GM18907 (cell line): ENCODE measurements at regions not wholly inside any gene's neighbourhood (a gene's known extent, or its start where the extent isn't known, plus 50 kb on each side); places are given as distances from the start of the nearest gene placed in this dataset.
A peak's percentile ranks its signal among the peaks of the same experiment; 100 is the strongest.

Experiments used
- ATAC-seq: cut with Tn5 transposase; IDR thresholded peaks from one replicate; pipeline ENCODE4 v1.9.1; 2021; ENCODE audit warnings: mild to moderate bottlenecking, moderate library complexity; ENCODE audit not compliant: unreplicated experiment

DNA sequence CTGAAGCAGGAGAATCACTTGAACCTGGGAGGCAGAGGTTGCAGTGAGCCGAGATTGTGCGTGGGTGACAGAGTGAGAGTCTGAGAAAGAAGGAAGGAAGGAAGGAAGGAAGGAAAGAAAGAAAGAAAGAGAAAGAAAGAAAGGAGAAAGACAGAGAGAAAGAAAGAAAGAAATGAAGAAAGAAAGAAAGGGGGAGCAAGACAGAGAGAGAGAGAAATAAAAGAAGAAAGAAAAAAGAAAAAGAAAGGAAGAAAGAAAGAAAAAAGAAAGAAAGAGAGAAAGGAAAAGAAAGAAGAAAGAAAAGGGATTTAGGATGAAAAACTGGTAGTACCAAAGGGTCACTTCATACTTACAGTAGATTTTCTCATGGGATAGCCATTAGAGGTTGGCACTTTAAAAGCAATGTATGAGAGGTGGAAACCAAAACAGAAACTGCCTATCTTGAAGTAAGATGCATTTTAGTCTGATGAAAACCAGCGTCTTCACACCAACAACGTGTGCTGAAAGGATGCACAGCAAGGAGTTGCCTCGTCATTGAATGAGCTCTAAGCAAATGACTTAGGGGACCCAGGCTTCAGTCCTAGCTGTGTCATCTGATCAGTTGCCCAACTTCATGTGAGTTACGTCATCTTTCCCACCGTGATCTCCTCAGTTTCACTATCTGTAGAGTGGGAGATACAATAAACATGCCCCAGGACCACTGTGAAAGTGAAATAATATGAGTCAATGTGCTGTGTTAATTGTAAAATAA, 133.9 kb upstream of the NEDD9 start:
- ATAC-seq, result peak; percentile 69

DNA sequence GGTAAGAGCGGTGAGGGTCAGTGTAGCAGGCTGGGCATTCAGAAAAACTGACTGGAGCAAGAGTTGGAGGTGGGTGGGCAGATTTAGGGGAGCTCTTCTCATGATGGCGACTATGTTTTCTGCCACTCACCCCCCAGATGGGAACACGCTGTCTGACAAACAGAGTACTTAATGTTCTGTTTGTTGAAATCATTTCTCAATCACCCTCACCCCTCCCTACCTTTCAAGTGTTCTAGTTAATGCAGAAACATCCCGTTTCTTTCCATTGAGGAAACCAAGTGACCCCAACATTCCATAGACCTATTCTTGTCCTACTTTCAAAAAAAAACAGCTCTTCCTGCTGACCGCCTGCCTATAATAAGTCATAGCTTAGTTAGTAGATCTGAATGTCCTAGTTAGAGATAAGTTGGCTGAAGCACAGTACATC, 132.5 kb upstream of the NEDD9 start:
- ATAC-seq, result no peak

DNA sequence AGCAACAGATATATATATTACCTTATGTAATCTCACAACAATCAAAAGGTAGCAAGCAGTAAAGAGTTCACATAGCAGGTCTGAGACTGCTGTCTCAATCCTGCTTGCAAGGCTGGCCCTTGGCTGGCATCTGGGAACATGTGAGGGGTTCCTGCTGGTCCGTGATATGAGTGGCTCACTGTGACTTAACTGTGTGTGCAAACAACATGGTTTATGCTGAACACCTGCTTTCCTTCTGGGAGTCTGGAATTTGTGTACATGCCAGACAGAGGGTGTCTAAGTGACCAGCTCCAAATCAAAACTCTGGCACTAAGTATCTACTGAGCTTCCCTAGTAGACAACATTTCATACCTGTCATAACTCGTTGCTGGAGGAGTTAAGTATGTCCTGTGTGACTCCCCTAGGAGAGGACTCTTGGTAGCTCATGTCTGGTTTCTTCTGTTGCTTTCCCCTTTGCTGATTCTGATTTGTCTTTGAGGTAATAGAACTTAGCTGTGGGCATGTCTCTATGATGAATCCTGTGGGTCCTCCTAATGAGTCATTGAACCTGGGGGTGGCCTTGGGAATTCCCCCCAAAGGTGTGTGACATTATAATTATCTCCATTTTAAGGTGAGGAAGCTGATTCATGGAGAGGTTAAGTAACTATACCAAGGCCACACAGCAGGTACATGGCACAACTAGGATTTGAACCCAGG, 131.6 kb upstream of the NEDD9 start:
- no peak for ATAC-seq

DNA sequence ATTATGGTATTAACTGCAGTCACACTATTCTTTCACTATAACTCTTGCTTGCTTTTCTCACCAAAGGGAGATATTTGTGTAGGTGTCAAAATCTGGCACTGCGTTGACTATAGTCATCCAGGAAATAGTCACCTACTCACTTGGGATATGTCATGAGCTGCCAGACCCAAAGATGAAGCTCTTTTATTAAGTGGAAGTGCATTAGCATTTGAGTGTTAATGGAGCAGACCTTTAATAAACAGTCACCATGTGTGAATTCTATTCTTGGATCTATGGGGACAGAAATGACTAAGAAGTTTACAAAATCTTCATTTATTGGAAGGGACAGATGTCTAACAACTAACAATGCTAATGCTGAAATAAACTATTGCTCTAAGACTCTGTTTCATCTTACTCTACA, 130.1 kb upstream of the NEDD9 start:
- ATAC-seq, result no peak

DNA sequence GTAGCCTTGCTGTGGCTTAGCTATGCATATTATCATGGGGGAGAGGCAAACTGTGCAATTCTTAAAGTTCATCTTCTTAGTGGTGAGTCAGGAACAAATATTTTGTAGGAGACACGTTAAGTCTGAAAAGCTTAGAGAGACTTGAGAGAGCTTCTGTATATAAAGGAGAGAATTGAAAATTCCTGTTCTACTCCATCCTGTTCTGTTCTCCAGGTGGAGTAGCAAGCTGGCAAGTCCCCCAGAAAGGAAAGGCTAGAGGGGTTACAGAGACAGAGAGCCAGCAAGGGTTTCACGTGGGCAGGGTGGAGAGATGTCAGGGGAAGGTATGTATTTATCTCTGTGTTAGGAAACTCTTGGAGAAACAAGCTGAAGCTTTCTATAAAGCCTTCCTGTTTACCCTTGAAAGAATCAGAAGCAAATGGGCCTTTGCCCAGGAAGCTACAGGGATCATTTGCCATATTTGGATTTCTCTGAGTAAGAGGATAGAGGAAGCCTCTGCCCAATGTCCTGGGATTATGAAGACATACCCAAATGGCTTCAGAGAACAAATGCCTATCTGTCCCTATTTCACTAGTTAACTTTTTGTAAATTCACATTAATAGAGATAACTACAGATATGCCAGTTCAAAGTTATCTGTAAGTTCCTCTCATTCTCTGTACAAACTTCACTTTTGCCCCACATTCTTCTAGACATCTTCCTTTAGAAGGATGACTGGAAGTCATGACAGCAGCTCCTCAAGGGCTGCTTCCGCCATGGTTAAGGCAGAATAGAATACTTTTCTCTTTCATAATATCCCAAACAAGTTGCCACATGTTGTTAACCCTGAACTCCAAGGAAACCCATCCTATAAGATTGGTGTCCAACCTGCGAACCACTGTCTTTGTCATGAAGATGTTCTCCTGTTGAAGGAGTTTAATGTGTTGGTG, 126.7 kb upstream of the NEDD9 start:
- ATAC-seq, result no peak

DNA sequence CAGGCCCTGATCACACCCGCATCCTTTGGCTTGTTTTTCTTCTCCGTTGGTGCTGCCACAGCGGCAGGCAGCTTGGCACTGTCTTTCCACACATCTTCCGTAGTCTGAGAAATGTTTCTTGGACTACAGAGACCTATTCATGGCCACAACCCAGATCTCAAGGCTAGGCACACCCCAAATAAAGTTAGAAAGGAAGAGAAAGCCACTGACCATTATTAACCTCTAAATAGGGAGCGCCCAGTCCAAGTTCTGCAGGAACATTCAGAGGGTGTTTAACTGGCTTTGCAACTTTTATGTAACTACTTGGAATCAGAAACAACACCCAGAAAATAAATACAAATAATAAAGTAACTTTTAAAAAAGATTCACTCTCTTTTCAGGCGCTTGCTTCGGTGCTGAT, 124.8 kb upstream of the NEDD9 start:
- ATAC-seq, result no peak

DNA sequence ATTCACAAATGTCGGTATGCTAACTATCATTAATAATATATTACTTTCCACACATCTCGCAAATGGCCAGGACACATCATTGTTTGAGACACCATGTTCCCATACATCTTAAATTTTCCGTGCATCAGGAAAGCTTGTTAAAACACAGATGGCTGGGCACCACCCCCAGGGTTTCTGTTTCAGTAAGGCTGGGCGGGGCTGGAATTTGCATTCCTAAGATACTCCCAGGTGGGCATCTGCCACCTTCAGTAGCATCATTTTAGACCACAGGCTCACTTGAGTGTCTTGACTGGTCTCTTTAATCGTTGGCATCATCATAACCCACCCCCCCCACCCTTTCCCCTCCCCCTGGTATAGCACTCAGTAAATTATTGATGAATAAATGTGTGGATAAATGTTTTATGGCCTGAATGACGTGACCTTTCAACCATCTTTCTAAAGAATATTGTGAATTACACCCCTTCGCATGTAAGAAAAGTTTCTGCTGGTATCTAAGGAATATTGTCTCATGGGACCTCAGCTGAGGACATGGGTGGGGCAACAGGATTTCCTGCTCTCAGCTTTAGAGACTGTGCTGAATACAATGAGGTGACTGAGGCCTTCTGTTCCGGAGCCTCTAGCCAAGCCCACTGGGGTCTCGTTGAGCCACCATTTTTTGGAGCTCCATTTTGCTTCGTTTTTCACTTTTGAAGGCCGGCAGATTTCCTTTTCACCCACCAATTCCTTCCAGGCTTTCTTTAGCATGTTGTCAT, 124.1 kb upstream of the NEDD9 start:
- no peak for ATAC-seq

DNA sequence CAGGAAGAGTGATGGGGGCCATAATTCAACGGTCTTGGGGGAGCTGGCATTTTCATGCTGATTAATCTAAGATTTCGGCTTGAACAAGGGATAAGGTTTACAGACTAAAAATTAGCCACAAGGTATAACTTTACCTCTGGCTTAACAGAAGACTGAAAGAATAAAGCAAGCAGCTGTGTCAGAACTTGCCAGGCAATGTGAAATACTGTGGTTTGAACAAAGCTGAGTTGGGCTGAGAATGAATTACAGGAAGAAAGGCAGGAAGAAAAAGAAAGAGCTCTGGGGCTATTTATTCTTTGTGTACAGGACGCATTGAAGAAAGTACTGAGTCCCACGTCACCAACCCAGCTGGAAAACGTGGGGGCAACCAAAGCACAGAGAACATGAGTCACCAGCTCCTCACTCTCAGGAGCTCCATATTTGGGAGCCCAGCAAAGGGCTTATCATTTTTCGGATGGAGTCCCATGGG, 121.5 kb upstream of the NEDD9 start:
- peak; percentile 73 for ATAC-seq

DNA sequence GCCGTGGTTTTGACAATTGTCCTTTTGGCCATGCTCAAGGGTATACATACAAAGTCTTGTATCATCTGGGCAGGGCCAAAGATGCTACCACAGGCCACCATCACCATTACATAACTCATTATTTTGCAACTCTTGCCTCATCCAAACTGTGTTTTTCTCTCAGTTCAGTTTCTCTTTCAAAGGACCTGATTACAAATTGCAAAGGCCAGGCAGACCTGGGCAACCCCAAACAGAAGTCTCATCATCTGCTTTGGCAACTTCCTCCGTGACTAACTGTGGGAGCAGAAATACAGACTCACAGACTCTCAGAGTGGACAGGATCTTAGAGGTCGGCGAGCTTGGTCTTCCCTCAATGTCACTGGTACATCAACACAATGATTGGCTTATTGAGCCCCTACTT, 117.8 kb upstream of the NEDD9 start:
- no peak for ATAC-seq

DNA sequence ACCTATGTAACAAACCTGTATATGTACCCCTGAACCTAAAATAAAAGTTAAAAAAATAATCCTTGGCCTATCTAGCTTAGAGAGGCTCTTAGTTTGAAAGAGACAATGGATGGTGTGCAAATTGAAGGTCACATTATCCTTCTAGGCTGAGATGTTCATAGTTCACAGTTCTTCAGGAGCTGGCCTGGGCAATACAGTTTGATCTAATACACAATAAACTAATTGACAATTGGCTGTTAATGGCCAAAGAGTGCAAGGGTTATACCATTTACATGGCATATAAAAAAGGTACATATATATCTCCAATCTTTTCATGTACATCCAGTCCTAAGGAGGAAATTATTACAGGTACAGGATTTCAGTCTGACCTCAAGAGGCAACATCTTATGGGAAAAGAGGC, 117.4 kb upstream of the NEDD9 start:
- no peak for ATAC-seq

DNA sequence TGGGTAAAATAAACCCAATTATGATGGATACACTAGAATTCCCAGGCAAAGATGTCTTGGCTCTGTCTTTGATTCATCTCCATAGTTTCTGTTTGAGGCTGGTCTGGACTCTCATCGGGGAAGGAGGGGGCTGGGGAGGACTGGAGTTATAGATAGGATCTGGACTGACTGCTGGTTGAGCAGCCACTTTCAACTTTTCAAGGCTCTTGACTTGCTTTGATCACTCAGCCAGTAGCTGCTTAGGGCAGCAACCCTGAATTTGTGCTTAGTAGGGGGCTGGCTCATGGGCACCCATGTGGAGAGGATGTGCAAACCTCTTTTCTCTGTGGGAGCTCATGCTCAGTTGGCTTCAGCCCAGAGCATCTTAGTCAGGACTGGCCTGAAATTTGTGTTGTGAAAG, 114.0 kb upstream of the NEDD9 start:
- ATAC-seq, result peak; percentile 69

DNA sequence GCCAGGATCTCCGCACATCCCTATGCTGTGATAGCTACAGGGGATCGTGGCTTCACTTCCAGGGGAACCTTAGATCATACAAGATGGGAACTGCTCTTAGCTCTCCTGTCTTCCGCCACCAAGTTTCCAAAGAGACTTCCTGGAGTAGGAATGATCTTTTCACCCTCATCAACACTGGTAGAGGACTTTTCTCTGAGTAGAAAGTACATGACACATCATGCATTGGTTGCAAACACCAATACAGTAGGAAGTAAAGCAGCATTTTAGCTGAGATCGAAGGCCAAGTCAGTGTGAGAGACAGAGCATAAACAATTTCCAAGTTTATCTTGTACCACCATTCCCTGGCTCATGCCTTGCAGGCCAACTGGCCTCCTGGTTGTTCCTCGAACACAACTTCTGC, 113.1 kb upstream of the NEDD9 start:
- no peak for ATAC-seq

DNA sequence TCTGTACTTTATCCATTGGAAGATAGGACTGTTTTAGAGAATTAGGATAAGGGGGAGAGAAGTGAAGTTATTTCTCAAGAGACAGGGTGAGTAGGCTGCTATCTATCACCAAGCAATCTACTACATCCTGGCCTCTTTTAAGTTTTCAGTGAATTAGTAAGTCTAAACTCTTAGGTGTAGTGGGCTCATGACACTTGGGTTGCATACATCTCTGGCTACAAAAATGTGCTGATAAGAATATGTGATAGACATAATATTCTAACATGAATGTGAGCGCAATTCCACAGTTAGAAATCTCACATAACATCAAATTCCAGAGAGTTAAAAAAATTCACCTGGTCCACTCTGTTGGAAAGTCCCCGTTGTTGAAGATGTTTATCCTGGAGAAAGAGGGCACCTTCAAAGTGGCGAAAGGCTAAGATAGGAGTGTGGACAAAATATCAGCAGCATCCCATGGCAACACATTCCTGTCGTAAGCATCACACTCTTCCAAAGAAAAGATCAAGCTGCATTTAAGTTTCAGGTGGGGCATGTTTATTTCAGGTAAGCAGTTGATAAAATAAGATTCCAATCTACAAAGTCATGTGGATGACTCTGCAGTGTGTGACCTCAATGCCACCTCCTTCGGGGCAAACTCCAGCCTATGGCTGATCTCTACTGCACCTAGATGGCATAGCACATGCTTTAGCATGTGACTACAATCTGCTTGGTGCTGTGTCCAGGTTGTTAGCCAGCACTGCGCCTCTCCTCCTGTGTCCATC, 111.7 kb upstream of the NEDD9 start:
- no peak for ATAC-seq

DNA sequence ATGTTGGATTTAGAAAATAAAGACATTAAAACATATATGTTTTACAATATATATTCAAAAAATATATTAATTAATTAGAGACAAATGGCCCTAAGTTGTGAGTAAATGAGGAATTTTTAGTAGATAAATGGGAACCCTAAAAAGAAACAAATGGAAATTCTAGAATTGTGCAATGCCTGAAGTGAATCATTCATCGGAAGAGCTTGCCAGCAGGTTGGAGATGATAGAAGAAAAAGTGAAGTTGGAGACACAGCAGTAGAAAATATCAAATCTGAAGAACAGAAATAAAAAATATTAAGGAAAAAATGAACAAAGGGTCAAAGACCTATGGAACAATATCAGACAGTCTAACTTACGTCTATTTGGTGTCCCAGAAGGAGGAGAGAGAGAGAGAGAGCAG, 109.4 kb upstream of the NEDD9 start:
- no peak for ATAC-seq

DNA sequence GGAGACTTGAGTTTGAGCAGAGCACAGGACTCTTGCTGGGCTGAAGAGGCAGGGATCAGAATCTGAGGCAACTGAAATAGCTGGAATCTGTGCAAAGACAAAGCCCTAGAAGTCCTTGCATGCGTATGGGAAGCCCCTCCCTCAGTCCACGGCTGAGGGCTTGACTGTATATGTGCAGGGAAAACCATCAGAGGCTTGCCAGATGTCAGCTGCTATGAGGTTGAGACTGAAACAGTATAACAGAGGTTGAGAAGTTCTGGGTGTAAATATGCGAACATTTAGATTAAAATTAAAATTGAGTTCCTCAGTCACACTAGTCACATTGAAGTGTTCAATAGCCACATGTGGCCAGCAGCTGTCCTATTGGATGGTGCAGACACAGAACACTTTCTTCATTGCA, 108.8 kb upstream of the NEDD9 start:
- ATAC-seq, result no peak

DNA sequence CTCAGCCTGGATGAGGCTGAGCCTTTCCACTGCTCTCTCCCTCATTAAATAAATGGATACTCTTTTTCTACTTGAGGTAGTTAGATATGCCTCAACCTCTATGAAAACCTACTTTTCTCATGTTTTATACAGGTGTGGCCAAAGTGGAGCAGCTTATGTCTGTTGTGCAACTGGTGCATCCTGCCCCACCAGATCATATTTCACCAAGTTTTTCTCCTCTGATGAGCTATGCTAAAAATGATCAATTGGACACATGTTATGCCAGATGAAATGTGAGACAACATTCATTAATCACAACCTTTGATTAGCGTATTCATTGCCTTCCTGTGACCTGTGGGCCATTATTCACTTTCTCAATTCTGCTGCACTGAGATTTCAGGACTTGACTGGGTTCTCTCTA, 106.9 kb upstream of the NEDD9 start:
- no peak for ATAC-seq

DNA sequence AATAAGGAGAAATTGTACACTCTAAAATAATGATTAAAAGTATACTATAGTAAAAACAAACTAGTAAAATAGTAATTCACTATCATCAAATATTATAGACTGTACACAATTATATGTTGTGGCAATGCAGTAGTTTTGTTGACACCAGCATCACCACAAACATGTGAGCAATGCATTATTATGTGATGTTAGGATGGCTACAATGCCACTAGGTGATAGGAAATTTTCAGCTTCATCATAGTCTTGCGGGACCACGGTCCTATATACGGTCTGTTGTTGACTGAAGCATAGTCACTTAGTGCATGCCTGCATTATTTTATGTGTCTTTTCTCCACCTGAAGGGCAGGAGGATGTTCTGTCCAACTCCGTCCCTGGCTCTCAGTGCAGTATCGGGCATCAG, 104.8 kb upstream of the NEDD9 start:
- ATAC-seq, result no peak

DNA sequence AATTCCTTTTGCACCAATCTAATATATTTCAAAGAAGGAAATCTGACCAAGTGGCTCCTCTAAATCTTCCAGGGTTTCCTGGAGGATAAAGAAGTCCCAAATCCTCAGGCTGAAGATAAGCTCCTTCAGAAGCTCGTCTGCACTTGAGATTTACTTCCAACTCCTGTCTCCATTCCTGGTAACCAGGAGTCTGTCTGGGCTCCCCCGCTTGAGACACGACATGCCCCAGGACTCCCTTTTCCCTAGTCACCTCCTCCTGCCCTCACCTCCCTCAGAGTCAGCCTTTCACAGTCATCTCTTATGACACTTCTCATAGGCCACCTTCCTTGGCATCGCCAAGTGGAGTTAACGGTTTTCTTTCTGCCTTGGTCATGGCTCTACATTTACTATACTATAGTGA, 103.4 kb upstream of the NEDD9 start:
- no peak for ATAC-seq

DNA sequence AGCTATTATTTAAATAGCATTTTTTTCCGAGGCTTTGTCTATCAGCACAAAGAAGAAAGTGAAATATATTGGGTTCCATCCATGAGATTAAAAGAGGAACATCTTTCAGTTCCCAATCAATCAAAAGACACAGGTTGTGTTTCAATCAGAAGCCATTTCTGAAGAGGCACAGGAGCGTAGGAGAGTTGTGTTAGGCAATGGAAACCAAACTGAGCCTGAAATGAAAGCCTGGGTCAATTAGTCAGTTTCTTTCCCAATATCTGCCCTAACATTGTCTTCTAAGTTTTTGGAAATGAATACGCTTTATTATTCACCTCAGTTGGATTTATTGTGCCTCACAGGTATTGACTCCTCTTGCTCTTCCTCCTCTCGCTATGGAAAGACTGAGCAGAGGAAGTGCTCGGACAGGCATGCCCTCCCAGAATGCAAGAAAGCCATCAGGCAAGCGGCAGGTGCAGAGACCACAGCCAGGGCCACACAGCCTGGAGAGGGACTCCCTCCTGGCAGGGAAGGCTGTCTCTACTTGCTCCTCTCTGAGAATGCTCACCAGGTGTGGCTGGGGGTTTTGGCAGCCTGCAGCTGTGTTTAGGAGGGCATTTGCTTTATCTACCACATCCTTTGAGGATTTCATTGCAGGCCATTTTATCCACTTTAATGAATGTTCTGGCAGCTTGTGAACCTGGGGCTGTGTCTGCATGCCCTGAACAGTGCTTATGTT, 100.8 kb upstream of the NEDD9 start:
- peak; percentile 73 for ATAC-seq
